Cardiac fibroblast (primary cell): ENCODE measurements at regions not wholly inside any gene's neighbourhood (a gene's known extent, or its start where the extent isn't known, plus 50 kb on each side); places are given as distances from the start of the nearest gene placed in this dataset.

ENCODE experiments used
- DNase-seq, 2 donors: peaks; one replicate each; pipeline versions ENCODE4 v3.0.0 to v3.0.0-alpha.2; 2010; ENCODE audit warnings: low read depth in 2 of 2
- H3K4me3 ChIP-seq, 2 donors: replicated peaks in 1 of 2; 1 replicate in 1 of 2; 2 replicates in 1 of 2; pipeline ENCODE4 v1.5.1; 2011; ENCODE audit warnings: low read depth in 2 of 2, low read length in 2 of 2, mild to moderate bottlenecking in 2 of 2, moderate library complexity in 1 of 2
- TF ChIP-seq, protein P1 (sequence below): IDR thresholded peaks from one replicate; pipeline ENCODE4 v1.5.1; 2011; ENCODE audit warnings: low read depth, mild to moderate bottlenecking, low read length, inconsistent platforms

DNA sequence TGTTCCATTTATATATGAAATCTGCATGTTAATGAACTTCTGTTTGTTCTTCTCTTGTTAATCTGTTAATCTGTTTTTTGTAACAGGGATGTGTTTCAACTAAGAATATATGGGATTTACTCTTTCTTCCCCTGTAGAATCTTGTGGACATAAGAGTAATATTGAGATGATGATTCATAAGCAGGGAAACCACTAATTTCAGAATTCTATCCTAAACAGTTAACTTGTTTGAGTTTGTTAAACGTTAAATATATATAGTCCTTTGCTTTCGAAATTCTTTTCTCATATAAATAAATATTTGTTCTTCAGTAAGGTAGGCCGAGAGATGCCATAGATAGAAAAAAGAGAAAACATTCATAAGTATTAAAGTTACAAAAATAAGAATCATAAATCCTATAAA lies 1052.2 kb upstream of the SPRY2 start:
- DNase-seq, result no peak
- TF ChIP-seq, protein P1, sequence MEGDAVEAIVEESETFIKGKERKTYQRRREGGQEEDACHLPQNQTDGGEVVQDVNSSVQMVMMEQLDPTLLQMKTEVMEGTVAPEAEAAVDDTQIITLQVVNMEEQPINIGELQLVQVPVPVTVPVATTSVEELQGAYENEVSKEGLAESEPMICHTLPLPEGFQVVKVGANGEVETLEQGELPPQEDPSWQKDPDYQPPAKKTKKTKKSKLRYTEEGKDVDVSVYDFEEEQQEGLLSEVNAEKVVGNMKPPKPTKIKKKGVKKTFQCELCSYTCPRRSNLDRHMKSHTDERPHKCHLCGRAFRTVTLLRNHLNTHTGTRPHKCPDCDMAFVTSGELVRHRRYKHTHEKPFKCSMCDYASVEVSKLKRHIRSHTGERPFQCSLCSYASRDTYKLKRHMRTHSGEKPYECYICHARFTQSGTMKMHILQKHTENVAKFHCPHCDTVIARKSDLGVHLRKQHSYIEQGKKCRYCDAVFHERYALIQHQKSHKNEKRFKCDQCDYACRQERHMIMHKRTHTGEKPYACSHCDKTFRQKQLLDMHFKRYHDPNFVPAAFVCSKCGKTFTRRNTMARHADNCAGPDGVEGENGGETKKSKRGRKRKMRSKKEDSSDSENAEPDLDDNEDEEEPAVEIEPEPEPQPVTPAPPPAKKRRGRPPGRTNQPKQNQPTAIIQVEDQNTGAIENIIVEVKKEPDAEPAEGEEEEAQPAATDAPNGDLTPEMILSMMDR, result no peak
- H3K4me3 ChIP-seq, result no peak overlapping the region

DNA sequence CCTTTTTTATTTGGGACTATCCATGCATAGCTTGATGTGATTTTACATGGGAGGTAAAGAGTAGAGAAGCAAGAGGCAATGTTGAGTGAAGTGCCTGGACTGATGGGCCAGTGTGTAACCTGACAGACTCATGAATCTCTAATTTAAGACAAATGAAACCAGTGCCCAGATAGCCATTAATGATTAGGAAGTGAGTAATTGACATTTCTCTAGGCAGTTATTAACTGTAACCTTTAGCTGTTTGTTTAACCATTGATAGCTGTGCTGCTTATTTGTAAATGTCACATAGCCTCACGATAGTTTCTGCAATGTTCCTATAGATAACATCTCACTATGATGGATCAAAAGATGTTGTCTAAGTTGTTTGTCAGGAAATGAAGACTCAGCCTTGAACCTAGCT lies 1047.5 kb upstream of the SPRY2 start:
- TF ChIP-seq, protein P1, result no peak
- DNase-seq, result no peak
- no peak overlapping the region for H3K4me3 ChIP-seq

DNA sequence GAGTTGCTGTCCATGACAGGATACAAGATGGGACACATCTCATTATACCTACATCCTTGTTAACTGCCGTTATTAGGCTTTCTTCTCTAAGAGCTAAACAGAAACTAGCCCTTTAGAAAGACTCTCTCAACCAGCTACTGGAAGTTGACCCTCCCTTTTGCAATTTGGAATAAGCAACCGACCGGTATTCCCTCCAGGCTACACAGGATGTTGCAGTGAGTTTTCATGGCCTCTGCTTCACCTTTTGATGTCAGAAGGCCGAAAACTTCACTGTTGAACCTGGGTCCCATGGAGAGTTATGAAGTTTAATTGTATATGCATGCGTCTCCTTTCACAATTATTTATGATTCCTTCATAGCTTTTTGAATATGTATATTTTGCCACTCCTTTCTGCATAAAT lies 1042.5 kb upstream of the SPRY2 start:
- no peak overlapping the region for H3K4me3 ChIP-seq
- no peak for DNase-seq
- TF ChIP-seq, protein P1, result no peak

DNA sequence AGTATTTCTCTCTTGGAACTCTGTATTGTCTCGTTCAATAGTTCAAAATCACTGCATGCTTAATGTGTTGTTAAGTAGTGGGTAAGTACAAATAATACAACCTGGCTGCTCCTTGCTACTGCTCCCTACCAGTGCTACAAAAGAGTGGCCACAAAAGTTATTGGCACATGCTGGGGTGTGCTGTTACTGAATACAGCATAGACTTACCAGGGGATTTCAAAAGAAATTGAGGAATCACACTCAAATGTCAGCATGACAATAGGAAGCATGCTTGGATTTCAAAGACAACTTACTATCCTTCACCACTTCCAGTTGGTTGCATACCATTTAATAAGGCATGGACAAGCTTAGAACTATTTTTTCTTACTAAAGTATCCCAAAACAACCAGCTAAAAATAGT lies 1041.3 kb upstream of the SPRY2 start:
- DNase-seq, result no peak
- TF ChIP-seq, protein P1, result no peak
- no peak overlapping the region for H3K4me3 ChIP-seq

DNA sequence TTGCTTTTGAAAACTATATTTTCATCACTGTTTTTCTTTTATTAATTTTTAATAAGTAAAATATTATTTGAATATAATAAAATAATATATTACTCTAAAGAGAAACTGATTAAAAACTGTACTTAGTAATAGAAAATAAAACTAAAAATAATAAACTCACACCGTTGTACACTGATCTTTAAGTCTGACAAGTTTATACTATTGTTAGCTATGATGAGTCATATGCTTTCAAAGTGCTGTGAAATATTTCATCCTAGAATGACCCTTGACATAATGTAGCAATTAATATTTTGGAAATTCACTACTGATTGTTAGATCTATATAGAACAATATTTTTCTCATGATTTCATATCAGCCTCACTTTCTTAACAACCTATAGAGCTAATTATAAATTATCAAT lies 1040.6 kb upstream of the SPRY2 start:
- no peak for DNase-seq
- TF ChIP-seq, protein P1, result no peak
- no peak overlapping the region for H3K4me3 ChIP-seq

DNA sequence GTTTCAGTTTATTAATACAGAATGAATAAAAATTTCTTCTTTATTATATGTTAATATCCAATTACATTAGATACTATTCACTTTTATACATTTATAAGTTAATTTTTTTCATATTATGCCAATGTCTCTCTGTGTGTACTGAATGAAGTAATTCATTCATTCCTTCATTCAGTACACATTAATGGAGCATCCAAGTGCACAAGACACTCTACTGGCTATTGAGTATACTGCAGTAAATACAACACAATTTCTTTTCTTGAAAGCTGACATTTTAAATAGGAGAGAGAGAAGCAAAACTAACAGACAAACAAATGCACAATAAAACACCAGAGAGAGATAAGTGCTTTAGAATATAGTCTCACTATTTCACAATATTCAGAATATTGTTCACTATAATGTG lies 1038.3 kb upstream of the SPRY2 start:
- no peak overlapping the region for H3K4me3 ChIP-seq
- TF ChIP-seq, protein P1, result no peak

DNA sequence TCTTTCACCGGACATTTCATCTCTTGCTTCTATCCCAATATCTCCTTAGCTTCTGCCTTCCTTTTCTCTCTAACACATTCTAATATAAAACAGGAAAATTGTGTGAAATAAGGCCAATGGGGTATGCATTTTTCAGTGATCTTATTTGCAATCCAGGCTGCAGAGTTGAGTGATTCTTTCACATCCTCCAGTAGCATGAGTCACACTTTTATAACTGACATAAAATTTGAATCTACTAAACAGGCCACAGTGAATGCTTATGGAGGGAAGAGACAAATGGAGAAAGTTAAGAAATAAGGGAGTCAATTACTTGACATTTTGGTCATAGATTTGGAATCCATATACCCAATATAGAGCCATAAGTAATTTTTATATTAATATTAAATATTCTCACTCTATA lies 1037.0 kb upstream of the SPRY2 start:
- no peak overlapping the region for H3K4me3 ChIP-seq
- DNase-seq, result no peak
- TF ChIP-seq, protein P1, result no peak

More for the DNA sequence above, 1038.3 kb upstream of the SPRY2 start:
- no peak for DNase-seq
